Islet precursor cell (in vitro differentiated cells): ENCODE measurements at regions not wholly inside any gene's neighbourhood (a gene's known extent, or its start where the extent isn't known, plus 50 kb on each side); places are given as distances from the start of the nearest gene placed in this dataset.
A peak's percentile ranks its signal among the peaks of the same experiment; 100 is the strongest.

Source experiments
- DNase-seq: peaks from one replicate; pipeline ENCODE4 v3.0.0-alpha.2; 2018

DNA sequence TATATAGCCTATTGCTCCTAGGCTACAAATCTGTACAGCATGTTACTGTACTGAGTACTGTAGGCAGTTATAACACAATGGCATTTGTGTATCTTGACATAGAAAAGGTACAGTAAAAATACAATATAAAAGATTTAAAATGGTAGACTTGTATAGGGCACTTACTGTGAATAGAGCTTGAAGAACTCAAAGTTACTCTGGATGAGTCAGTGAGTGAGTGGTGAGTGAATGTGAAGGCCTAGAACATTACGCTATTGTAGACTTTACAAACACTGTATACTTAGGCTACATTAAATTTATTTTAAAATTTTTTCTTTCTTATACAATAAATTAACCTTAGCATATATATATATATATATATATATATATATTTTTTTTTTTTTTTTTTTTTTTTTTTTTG lies 140.0 kb upstream of the UBE2E1 start:
- DNase-seq = no peak

DNA sequence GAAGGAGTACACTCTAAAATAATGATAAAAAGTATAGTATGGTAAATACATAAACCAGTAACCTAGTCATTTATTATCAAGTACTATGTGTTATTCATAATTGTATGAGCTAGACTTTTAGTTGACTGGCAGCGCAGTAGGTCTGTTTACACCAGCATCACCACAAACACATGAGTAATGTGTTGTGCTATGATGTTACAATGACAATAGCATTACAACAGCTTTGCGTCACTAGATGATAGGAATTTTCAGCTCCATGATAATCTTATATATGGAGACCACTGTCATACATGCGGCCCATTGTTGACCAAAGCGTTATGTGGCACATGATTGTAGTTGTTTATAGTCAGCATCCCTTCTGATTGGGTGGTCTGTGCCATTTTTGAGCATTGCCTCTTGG lies 138.9 kb upstream of the UBE2E1 start:
- DNase-seq = no peak

DNA sequence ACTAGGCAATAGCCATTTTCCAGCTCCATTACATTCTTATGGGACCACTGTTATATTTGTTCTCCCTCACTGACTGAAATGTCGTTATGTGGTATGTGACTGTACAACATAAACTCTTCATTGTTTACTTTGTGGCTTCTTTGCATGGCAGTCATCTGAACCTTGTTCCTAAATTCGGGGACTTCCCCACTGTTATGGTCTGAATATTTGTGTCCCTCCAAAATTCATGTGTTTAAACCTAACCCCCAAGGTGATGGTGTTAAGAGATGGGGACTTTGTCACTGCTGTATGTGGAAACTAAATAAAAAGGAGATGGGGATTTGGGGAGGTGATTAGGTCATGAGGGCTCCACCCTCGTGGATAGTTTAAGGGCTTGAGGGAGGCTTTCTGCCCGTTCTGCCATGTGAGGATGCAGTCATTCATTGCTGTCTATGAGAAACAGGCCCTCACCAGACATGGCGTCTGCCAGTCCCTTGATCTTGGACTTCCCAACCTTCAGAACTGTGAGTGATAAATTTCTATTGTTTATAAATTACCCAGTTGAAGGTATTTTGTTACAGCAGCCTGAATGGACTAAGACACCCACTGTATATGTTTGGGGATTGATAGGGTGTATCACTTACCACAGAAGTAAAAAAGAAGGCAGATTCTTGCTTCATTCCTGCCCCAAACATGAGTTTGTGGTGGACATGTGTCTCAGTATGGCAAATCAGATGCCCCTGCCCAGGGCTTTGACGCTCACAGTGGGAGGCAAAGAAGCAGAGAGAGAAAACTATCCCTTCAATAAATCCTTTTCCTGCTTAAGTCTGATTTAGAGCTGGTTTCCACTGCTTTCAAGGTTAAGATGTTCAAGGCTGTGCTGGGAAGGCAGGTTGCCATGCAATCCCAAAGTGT lies 138.0 kb upstream of the UBE2E1 start:
- DNase-seq = no peak

DNA sequence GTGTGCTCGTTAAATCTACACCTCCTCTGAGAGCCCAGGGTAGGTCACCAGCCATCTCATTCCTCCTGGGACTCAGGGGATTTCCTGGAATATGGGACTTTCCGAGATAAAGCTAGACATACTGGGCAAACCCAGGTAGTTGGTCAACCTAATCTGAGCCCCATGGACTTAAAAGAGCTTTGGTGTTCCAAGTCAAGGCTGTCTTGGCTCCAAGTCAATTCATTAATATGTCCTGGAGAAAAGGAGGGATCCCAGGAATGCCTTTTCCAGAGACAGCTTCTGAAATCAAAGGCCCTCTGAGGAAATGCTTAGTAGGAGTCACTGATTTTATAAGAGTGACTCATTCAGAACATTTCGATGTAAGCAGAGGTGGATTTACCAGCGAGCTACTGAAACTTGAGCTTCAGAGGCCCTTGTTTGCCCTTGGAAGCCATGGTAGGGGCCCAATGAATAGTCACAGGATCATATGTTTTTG lies 137.3 kb upstream of the UBE2E1 start:
- no peak for DNase-seq

DNA sequence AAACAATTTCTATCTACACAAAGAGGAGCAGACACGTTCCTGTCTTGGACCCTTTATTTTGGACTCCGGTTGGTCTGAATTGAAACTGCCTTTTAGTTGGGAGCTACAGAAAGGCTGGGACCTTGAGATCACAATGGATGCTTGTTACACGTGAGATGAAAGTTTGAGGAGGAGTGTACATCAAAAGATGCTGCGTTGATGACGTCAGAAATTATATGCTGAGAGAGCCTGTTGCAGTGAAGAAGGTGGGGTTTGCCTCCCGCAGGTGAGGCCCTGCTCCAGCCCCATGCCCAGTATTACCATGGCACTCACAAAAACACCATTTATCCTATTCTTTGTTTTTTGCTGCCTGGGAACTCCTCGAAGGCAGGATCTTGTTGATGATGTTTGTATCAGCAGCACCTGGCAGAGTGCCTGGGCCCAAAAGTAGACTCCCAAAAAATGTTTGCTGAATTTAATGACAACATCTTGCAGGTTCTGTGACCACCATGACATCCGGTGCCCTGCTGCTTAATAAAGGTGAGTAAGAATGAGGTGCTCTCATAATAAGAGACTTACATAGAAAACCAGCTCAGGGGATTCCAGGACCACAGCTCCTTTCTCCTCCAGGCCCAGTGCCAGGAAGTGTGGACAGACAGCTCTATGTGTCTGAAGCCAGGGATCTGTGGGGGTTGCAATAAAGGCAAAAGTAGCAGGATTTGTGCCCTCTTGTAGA lies 136.1 kb upstream of the UBE2E1 start:
- no peak for DNase-seq

DNA sequence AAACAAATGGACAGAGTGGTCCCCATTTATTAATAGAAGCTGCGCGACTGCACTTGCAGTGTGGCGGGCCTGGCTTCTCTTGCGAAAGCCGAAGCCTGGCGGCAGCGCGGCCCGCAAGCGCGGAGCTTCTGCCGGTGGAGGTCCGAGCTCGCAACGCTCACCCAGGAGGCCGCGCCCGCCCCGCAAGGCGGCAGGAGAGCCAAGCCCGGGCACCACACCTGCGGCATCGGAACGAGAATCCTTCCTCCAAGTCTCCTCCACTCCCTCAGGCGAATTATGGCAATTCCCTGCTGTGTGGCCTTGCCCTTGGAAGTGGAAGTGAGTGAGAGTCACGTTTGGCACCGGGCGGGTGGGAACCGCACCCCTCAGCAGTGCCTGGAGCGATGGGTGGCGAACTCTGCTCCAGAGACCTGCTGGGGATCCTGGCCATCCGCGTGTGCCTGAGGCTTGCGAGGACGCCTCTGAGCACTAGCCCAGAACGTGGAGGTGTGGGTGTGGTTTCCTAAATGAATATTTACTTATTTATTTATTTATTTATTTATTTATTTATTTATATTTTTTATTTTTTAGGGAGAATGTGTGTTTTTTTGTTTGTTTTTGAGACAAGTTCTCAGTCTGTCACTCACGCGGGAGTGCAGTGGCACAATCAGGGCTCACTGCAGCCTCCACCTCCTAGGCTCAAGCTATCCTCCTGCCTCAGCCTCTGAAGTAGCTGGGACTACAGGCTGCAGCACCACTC lies 133.7 kb upstream of the UBE2E1 start:
- no peak for DNase-seq

DNA sequence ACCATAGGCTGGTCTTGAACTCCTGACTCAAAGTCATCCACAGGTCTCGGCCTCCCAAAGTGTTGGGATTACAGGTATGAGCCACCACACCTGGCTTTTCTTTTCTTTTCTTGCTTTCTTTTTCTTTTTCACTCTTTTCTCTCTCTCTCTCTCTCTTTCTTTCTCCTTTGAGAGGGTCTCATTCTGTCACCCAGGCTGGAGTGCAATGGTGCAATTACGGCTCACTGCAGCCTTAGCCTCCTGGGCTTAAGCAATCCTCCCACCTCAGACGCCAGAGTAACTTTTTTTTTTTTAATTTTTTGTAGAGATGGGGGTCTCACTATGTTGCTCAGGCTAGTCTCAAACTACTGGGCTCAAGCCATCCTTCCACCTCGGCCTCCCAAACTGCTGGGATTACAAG lies 133.1 kb upstream of the UBE2E1 start:
- no peak for DNase-seq

DNA sequence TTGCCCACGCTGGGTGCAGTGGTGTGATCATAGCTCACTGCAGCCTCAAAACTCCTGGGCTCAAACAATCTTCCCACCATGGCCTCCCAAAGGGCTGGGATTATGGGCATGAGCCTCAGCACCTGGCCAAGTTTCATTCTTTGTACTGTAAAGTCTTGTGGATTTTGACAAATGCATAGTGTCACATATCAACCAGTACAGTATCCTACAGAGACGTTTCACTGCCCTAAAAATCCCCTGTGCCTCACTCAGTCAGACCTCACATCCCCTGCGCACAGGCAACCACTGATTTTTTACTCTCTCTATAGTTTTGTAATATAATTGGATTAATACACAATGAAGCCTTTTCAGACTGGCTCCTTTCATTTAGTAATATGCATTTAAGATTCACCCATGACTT lies 130.7 kb upstream of the UBE2E1 start:
- no peak for DNase-seq

DNA sequence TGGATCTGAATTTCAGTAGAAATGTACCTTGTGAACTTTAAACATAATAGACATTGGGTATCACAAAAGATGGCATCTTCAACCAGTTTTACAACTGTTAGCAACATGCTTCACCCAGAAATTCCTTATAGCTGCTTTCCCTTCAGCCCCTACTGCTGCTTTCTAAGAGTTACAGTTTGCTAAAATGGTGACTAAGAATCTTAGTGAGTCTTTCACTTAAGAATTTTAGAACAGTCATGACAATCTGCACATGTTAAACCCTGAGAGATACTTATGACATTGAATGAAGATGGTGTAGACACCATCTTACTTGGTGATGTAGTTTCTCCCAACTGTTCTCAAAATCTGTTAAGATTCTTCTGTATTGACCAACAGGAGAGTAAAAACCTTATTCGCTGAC lies 129.7 kb upstream of the UBE2E1 start:
- no peak for DNase-seq

DNA sequence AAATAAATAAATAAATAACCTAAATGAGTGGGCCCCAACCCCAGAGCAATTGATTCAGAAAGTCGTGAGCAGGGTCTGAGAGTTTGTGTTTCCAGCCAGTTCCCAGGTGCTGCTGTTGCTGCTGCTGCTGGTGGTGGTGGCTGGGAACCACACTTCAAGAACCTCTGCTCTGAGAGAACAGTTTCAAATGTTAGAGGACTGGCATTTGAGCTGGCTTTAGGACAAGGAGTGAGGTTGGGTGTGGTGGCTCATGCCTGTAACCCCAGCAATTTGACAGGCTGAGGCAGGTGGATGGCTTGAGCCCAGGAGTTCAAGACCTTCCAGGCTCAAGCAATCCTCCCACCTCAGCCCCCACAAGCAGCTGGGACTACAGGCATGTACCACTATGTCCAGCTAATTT lies 123.1 kb upstream of the UBE2E1 start:
- DNase-seq = no peak

DNA sequence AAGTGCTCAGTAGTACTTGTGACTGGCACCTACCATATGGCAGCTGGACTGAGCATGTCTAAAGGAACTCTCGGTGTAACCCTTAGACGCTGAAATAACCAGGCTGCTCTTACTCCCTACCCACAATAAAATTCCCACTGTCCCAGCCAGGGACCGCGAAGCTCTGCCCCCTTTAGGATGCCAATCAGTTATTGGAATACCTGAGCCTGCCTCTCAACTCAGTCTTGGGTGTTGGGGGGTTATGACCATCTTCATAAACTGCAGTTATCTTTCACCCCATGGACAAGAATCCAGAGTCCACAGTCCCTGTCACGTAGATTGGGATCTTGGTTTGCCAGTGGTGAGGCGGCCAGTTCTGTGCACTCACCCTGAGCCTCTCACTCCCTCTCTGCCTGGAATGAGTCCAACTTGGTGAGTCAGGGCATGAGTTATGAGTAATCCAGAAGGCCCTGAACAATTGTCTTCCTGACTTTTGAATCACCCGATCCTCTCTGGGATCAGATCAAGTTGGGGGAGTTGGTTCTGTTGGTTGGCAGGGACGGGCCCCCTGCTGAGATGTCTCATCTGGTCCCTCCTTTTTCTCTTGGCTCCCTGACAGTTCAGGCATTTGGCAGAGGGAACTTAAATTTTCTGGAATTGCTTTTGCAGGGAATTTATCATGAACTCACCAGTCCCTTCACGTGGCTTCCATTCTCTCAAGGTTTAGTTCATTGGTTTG lies 120.1 kb upstream of the UBE2E1 start:
- DNase-seq = peak; percentile 85

DNA sequence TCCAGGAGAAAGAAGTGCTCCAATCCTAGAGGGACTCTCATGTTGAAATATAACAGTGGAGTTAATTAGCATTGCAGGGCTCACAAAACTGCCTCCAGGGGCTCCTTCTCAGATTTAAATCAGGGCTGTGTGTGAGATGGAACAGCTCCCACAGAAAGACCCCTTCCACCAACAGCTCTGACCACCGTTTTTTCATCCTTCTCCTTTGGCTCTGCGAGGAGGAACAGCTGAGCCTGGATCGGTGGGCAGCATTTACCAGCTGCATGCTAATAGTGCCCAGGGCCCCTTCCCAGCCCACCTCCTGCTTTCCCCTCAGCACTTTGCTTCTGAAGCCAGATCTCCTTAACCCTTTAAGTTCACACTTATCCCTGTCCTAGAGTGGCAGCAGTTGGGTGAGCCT lies 119.2 kb upstream of the UBE2E1 start:
- no peak for DNase-seq

DNA sequence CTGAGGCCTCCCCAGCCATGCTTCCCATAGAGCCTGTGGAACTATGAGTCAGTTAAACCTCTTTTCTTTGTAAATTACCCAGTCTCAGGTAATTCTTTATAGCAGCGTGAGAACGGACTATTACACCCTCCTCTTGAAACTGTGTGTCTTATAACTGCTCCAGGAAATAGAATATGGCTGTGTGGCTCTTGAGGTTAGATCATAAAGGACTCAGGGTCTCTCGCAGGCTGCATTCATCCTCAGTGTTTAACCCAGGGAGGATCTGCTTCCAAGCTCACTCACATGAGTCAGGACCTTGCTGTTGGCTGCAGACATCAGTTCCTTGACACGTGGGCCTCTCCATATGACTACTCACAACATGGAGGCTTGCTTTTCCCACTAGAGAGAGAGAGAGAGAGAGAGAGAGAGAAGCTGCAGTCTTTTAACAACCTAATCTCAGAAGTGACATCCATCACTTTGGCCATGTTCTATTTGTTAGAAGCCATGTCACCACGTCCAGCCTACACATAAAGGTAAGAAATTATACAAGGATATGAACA lies 114.3 kb upstream of the UBE2E1 start:
- no peak for DNase-seq

DNA sequence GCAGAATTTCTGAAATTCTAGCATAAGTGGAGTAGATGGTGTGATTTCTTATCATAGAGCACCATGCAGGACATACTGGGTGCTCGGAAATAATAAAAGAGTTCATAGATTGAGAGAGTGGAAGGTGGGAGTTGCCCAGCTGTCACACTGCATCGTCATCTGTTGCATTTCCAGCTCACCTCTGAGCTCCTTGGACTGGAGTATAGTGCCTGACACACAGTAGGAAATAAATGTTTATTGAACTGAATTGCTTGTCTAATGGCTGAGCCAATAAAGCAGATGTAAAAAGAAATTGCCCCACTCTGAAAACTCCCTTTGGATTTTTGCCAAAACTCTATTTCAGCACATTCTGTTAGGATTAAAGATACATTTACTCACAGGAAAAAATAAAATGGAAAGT lies 108.9 kb upstream of the UBE2E1 start:
- no peak for DNase-seq

DNA sequence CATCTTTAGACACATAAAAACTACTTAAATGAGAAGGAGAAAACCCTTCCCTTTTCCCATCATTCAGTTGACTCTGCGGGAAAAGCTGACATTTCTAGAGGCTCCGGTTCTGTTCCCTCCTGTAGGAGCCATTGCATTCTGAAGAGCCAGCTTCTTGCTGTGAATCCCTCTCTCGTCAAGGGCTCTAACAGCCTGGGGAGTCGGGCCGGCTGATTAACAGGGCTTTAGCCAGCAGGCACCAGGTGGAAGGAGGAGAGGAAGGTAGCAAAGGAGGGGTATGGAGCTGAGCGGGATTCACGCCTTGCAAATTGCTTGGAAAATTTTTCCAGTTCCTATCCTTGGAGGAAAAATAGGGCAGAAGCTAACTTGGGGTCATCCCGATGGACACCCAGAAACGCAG lies 108.3 kb upstream of the UBE2E1 start:
- no peak for DNase-seq

DNA sequence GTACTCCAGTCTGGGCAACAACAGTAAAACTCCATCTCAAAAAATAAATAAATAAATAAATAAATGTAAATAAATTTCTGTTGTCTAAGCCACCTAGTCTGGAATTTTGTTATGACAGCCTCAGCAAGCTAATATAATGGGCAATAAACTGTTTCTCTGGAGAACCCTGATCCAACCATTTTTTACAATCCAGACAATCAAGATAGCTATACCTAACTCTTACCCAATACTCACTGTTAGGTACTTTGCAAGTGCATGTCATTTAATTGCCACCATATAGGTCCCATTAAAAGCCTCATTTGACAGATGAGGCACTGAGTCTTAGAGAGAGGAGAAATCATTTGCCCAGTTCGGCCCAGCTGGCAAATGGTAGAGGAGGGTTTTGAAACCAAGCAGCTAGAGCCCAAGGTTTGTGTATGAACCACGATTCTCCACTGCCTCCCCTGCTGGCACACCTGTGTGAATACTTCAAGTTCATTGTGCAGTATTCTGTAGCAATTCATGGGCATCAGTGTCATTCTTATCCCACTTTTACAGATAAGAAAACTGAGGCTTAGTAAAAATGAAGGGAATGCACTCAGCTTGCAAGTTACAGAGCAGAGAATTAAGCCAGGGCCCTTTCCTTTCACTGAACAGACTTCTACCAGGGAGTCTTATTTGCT lies 107.0 kb upstream of the UBE2E1 start:
- DNase-seq = no peak

DNA sequence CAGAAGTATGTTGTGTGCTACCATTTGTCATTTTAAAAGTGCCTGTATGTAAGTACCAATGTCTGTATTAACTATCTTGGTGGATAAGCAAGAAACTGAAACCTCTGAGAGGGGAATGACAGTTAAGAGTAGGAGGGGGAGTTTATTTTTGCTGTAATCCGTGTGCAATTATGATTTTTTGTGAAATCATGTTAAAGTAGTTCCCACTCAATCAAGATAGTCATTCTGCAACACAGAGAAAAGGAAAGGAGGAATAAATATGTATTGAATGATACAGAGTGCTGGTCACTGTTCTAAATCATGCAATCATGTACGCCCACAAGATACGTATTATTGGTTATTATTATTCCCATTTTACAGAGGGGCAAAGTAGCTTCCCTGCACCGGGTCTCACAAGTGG lies 105.1 kb upstream of the UBE2E1 start:
- no peak for DNase-seq

DNA sequence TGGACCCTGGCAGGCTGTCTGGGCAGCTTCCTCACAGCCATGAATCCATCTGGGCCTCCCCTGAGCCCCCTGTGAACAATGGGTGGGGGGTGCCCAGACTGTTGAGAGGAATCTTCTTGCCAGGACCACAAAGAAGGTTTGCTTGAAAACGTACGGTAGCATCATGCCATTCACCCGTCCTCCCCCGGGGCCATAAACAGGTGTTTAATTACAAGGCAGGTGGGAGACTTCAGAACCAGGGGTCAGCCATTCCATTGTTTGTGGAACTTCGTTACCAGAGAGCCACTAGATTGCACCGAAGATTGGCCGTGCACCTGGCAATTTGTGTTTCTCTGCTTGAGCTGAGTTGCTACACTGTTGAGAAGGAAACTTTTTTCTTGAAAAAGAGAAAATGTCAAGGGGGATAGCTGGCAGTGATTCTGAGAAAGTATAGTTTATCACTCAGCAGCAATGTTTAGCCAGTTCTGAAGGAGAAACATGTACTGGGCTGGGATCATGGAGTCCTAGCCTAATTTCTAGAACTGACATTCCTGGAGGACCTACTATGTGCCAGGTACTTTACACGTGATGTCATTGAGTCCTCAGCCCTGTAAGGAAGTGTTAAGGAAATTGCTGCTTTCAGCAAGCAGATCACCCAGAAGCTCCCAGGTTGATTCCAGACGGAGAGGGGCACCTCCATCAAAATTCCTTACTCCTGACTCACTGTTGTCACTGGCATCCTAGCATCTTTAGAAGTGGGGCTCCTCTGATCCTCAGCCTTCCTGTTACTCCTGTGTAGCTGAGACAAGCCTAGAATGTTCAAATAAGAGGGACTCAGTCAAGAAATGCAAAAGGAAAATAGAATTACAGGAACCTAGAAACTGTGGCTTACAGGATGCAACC lies 103.8 kb upstream of the UBE2E1 start:
- peak; percentile 94 for DNase-seq

DNA sequence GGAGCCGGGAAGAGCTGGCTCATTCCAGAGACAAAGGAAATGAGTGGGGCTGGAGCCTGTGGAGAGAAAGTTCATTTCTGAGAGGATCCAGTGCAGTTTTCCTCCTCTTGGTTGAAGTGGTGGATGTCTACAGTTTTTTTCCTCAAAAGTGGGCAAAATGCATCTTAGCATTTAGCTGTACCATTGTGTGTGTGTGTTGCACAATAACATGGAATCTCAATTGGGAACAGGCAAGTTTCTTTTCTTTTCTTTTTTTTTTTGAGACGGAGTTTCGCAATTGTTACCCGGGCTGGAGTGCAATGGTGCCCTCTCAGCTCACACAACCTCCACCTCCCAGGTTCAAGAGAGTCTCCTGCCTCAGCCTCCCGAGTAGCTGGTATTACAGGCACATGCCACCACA lies 101.5 kb upstream of the UBE2E1 start:
- DNase-seq = no peak

DNA sequence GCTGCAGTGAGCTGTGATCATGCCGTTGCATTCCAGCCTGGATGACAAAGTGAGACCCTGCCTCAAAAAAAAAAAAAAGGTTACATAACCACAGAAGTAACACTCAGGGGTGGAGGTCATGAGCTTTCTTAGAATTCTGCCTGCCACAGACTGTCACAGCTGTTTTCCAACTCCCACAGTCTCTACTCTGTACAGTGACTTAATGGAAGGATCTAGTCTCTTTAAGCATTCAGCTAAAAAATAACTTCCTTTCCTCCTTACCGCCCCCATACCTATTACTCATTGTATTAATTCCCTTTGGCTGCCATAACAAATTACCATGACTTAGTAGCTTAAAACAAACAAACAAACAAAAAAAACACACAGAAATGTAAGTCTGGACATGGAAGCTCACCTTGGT lies 99.6 kb upstream of the UBE2E1 start:
- DNase-seq = no peak

DNA sequence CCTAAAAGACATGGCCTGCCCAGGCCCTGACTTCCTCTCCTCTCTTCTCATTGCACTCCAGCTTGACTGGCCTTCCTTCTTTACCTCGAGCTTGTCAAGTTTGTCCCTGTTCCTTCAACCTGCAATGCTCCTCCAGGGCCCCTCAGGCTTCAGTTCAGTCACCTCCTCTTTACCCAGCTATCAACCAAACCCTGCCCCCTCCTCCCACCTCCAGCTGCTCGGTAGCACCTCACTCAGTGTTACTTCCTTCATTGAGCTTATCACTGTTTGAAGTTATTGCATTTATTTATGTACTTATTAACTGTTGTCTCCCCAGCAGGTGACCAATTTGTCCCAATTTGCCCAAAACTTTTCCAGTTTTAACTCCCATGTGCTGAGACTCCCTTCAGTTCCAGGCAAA lies 95.8 kb upstream of the UBE2E1 start:
- no peak for DNase-seq
